Colonic mucosa (tissue), 4 donors: ENCODE measurements at regions not wholly inside any gene's neighbourhood (a gene's known extent, or its start where the extent isn't known, plus 50 kb on each side); places are given as distances from the start of the nearest gene placed in this dataset.

Source experiments
- DNase-seq: peaks from one replicate; pipeline ENCODE4 v3.0.0-alpha.2; 2020
- H3K27ac ChIP-seq: fragments of 200-600 bp; one replicate; pipeline ENCODE4 v1.8.0; 2021
- H3K27me3 ChIP-seq: fragments of 200-600 bp; one replicate; pipeline ENCODE4 v1.8.0; 2021
- H3K36me3 ChIP-seq: fragments of 200-600 bp; one replicate; pipeline ENCODE4 v1.8.0; 2021
- H3K4me1 ChIP-seq: fragments of 200-600 bp; one replicate; pipeline ENCODE4 v1.8.0; 2021; ENCODE audit warnings: mild to moderate bottlenecking
- H3K4me3 ChIP-seq: fragments of 200-600 bp; one replicate; pipeline ENCODE4 v1.8.0; 2021
- H3K9ac ChIP-seq, 2 donors: one replicate each; pipeline ENCODE4 v1.7.0; 2013; ENCODE audit warnings: control low read depth in 2 of 2, low read depth in 2 of 2, low read length in 2 of 2
- H3K9me3 ChIP-seq: fragments of 200-600 bp; one replicate; pipeline ENCODE4 v1.8.0; 2021
- CTCF ChIP-seq: fragments of 200-600 bp; IDR thresholded peaks from one replicate; pipeline ENCODE4 v1.8.0; 2022; ENCODE audit warnings: antibody characterized with exemption, mild to moderate bottlenecking
- intact Hi-C: fragments of 100-400 bp; cut with DNase I; formaldehyde crosslinking; loops from one replicate; pipeline ENCODE4 v1.14.1; 2022
- donor health status: healthy.
- donor health status: DM: no; HTN: no; CAD: no.
- donor health status: DM: no; HTN: no; CAD: no.

- no peak overlapping the region for H3K4me3 ChIP-seq
- no peak for TF ChIP-seq CTCF
- intact Hi-C loops = no loop called here
Measured at GRCh38 chr7:85322252-85322651, 135.4 kb upstream of the SEMA3D start.

GRCh38 chr7:85320699-85321476 lies 134.0 kb upstream of the SEMA3D start:
- TF ChIP-seq CTCF = no peak
- no peak for DNase-seq
- Histone ChIP-seq H3K36me3 (no peaks in the 10 kb centered on the region), H3K27ac (no peak overlapping the region), H3K4me1 (no peaks in the 10 kb centered on the region), H3K4me3 (no peak overlapping the region), H3K9ac (no peak overlapping the region), H3K27me3 (no peaks in the 10 kb centered on the region), H3K9me3 (no peaks in the 10 kb centered on the region)
- intact Hi-C loops = no loop called here

More at GRCh38 chr7:85322252-85322651, 135.4 kb upstream of the SEMA3D start:
- H3K9ac ChIP-seq = no peak overlapping the region
- H3K36me3 ChIP-seq = no peaks in the 10 kb centered on the region
- DNase-seq = no peak
- no peak overlapping the region for H3K27ac ChIP-seq
- H3K9me3 ChIP-seq = no peaks in the 10 kb centered on the region
- H3K27me3 ChIP-seq = no peaks in the 10 kb centered on the region
- no peaks in the 10 kb centered on the region for H3K4me1 ChIP-seq

DNA sequence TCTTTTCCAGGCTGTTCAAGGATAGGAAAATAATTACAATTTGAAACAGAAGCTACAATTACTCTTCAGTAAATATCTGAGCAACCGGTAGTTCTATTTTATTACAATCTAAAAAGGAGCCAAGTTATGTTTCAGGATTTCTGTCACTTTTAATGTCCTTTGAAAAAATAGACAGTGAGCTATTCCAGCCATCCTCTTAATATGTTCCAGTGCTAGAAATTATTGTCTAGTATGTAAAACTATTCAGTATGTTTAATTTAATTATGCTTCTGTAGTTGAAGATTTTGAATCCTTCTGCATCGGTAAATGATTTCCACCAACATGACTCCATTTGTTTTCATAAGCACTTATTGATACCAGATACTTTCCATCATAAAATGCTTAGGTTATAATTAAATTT lies 129.6 kb upstream of the SEMA3D start:
- TF ChIP-seq CTCF = no peak
- Histone ChIP-seq H3K9ac (no peak overlapping the region), H3K9me3 (no peaks in the 10 kb centered on the region), H3K27me3 (no peaks in the 10 kb centered on the region), H3K27ac (no peak overlapping the region), H3K4me1 (no peaks in the 10 kb centered on the region), H3K36me3 (no peaks in the 10 kb centered on the region), H3K4me3 (no peak overlapping the region)
- no peak for DNase-seq
- intact Hi-C loops = no loop called here

GRCh38 chr7:85310301-85310700 lies 123.4 kb upstream of the SEMA3D start:
- Histone ChIP-seq H3K4me3 (no peak overlapping the region), H3K27me3 (no peaks in the 10 kb centered on the region), H3K27ac (no peak overlapping the region), H3K36me3 (no peaks in the 10 kb centered on the region), H3K4me1 (no peaks in the 10 kb centered on the region), H3K9me3 (no peaks in the 10 kb centered on the region), H3K9ac (no peak overlapping the region)
- no peak for DNase-seq
- intact Hi-C loops = no loop called here
- TF ChIP-seq CTCF = no peak

DNA sequence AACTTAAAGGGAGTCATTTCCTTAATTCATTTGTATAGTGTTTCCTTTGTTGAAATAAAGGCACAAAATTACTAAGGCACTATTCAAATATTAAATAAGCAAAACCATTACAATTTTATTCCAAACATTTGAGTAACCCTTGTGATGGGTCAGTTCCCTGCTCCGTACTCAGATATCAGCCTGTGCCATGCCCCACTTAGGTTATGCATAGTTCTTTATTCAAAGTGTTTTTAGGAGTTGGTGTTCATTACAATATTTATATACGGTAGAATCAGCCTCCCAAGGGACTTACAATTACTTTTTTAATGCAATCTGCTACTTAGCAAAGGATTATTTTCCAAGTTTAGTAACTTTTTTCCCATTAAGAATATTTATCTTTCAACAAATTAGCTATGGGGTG lies 119.3 kb upstream of the SEMA3D start:
- H3K27ac ChIP-seq = no peak overlapping the region
- H3K36me3 ChIP-seq = no peaks in the 10 kb centered on the region
- H3K9ac ChIP-seq = no peak overlapping the region
- TF ChIP-seq CTCF = no peak
- H3K4me3 ChIP-seq = no peak overlapping the region
- no peaks in the 10 kb centered on the region for H3K9me3 ChIP-seq
- no peaks in the 10 kb centered on the region for H3K4me1 ChIP-seq
- intact Hi-C loops = no loop called here
- no peaks in the 10 kb centered on the region for H3K27me3 ChIP-seq
- no peak for DNase-seq
